Stimulated activated CD4-positive, alpha-beta T cell treated with anti-CD3 and anti-CD28 coated beads, Interleukin-1b, Interleukin-23, amount 100 ng/mL, for 1 hour (primary cell): ENCODE measurements at regions not wholly inside any gene's neighbourhood (a gene's known extent, or its start where the extent isn't known, plus 50 kb on each side); places are given as distances from the start of the nearest gene placed in this dataset.

Experiments used
- DNase-seq, 2 donors: peaks; one replicate each; pipeline ENCODE4 v3.0.0-alpha.2; 2020; ENCODE audit warnings: low read depth in 2 of 2

GRCh38 chr5:125725691-125726090 is 697.5 kb upstream of the GRAMD2B start:
- no peak for DNase-seq

- DNase-seq: no peak
Measured at GRCh38 chr5:125743939-125744338, 679.3 kb upstream of the GRAMD2B start.

GRCh38 chr5:125746917-125747316 is 676.3 kb upstream of the GRAMD2B start:
- DNase-seq: no peak

DNA sequence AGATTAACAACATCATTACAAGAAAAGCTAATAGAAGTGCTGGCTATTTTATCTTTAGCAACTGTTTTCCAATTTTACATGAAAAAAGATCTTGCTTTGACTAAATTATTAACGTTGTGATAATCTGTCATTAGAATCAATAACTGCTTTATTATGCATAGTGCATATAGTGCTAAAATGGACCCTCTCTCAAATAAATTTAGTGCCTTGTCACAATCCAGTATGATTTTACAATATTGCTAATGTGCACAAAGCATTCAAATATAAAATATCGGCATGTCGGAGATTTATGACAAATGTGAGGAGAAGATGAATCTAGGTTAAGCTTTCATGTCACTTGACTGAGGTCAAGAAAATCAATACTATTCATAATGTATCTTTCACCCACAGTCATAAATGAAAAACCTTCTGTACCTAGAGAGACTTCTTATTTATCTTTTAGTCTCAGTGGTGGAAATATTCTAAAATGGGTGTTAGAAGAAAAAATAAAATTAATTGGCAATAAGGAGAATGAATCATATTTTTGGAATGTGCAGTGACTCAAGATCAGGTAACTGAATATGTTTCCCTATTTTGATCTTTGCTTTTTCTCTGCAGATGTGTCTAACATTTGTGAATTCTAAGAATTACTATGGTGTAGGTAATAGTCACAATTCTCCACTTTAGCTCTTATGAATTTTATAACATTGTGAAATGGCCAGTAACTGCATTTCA is 672.9 kb upstream of the GRAMD2B start:
- DNase-seq: no peak

- no peak for DNase-seq
Measured at GRCh38 chr5:125750861-125751186, 672.4 kb upstream of the GRAMD2B start.

- DNase-seq: no peak
Measured at GRCh38 chr5:125756456-125756855, 666.8 kb upstream of the GRAMD2B start.

- DNase-seq: no peak
Measured at GRCh38 chr5:125766706-125767105, 656.5 kb upstream of the GRAMD2B start.

DNA sequence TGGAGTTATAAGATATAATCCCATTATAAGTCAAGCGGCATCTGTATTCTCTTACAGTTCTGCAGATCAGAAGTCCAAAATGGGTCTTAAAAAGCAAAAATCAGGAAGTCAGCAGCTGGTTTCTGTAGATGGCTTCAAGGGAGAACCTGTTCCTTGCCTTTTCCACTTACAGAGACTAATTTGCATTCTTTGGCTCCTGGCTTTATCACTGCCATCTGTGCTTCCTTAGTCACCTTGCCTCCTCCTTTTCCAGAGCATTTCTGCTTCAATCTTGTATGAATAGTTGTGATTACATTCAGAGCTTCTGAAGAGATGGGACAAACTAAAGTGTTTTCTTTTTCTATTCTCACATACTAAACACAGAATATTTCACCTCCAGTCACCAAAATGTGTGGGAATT is 647.3 kb upstream of the GRAMD2B start:
- no peak for DNase-seq

DNA sequence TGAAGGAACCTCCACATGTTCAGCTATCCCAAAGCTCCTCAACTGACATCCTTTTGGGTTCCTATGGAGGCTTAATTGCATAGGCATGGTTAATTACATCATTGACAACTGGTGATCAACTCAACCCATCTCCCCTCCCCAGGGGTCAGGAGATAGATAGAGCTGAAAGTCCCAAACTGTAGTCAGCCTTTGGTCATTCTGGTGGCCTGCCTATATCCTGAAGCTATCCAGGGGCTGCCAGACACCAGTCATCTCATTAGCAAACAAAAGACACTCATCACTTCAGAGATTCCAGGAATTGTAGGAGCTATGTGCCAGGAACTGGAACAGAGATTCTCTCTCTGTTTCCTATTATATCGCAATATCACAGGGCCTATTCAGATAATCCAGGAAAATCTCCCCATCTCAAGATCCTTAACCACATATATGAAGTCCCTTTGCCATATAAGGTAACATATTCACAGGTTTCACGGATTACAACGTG is 646.5 kb upstream of the GRAMD2B start:
- DNase-seq: no peak

- no peak for DNase-seq
Measured at GRCh38 chr5:125778791-125779190, 644.4 kb upstream of the GRAMD2B start.

DNA sequence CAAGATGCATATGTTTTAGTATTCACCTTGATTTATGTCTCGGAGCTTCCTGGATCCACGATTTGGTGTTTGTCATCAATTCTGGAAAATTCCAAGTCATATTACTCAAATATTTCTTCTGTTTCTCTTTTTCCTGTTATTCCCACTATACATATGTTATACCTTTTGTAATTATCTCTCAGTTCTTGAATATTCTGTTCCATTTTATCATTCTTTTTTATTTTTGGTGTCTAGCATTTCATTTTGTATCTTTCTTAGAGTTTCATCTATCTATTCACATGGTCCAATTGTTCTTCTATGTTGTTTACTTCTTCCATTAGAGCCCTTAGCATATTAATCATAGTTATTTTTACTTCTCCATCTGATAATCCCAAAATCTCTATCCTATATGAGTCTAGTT is 637.8 kb upstream of the GRAMD2B start:
- DNase-seq: no peak

- DNase-seq: no peak
Measured at GRCh38 chr5:125786021-125786420, 637.2 kb upstream of the GRAMD2B start.

DNA sequence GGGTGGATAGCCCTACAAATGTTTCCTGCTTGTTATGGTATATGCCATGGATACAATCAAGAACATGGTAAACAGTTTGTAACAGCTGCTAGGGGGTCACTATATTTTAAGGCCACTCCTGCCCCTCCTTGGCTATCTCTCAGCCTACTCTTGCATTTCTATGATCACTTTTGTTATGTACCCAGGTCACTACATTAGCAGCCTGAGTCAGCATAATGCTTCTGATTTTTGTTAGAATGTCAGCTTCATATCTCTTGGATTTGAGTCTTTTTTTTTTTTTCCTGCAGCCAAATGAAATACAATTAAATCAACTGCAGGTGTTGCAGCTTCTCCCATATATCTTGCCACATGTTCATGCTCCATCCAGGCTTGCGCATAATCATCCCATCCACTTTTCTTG is 629.7 kb upstream of the GRAMD2B start:
- DNase-seq: no peak

- no peak for DNase-seq
Measured at GRCh38 chr5:125794922-125795321, 628.3 kb upstream of the GRAMD2B start.

DNA sequence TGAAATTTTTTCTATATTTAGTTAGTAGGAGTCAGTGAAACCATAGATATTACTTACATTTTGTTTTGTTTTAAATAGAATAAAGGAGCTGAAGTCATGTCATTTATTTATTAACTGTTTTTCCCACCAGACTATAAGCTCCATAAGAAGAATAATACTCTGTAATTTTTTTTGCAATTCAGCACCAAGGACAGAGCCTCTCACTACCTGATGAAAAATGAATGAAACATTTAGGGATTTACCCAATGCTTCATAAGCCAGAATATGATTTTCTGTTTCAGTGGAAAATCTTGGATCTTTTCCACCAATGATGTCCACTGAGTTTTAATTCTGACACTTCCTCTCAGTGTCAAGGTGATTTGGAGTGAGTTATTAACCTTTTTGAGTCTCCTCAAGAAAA is 624.9 kb upstream of the GRAMD2B start:
- no peak for DNase-seq

GRCh38 chr5:125812651-125813050 is 610.6 kb upstream of the GRAMD2B start:
- no peak for DNase-seq

DNA sequence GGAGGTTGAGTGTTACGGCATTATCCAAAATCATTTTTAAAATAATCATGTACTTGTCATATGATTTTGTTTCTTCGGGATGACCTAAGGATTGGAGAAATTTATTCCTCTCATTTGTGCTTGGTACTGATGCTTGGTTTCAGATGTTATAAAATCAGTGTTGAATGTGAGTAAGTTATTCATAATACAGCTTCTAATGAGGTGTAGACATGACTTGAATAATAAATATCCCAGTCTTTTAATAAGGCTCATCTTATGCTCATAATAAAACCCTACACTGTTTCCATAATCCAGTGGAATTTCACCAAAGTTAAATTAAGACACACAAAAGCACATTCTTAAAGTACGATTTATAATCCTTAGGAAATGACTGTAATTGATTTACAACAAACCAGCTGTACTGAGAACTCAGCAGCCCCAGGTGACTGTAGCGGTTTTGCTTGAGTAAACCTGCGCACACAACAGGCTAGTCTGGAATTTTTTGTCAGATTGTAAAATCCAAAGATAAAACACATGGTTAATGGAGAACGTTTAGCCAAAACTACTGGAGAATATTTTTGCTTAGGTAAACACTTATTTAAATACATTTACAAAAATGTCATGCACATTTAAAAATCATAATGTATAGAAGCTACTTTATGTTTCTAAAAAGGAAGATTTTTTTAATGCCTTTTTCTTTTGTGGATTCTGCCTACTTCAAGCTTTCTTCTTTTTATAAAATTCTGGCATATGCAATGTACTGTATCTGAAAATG is 609.8 kb upstream of the GRAMD2B start:
- DNase-seq: no peak

DNA sequence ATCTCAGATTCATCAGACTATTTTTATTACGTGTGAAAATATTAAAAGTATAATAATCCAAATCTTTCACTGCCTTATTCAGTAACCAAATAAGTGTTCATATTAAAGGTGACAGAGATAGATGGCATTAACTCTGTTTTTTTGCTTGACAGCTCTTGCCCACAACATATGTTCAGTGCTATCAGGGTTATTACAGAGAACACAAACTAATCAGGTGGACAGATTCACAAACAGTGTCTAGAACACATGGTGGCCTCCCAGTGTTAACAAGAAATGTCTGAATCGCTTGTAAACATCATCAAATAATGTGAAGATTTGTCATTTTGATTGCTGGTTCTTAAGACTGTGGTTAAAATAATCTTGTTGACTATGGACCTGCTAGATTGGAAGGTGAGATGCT is 609.1 kb upstream of the GRAMD2B start:
- no peak for DNase-seq

GRCh38 chr5:125823572-125823971 is 599.6 kb upstream of the GRAMD2B start:
- no peak for DNase-seq

- no peak for DNase-seq
Measured at GRCh38 chr5:125826214-125826613, 597.0 kb upstream of the GRAMD2B start.

- DNase-seq: no peak
Measured at GRCh38 chr5:125829349-125829748, 593.9 kb upstream of the GRAMD2B start.

GRCh38 chr5:125833398-125833797 is 589.8 kb upstream of the GRAMD2B start:
- no peak for DNase-seq

GRCh38 chr5:125834438-125835115 is 588.6 kb upstream of the GRAMD2B start:
- DNase-seq: no peak
